ENCODE measurements at regions not wholly inside any gene's neighbourhood (a gene's known extent, or its start where the extent isn't known, plus 50 kb on each side); places are given as distances from the start of the nearest gene placed in this dataset.

DNA sequence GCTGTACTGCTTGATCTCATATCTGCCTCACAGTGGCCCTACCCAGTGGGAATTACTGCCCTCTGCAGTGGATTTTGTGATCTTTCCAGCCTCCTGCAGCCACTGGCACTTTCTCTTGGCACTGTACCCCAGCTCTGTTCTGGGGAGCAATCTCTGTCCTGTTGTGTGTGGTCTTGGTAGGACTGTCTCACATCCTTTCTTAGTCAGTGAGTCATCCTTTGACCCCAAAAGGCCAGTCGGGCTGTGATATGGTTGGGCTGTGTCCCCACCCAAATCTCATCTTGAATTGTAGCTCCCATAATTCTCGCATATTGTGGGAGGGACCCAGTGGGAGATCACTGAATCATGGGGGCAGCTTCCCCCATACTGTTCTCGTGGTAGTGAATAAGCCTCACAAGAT is 133.3 kb upstream of the TPM1 start:
- no peak for DNase-seq
- H3K27ac Mint-ChIP-seq, result no peak overlapping the region
- H3K9me3 Mint-ChIP-seq, result no peaks in the 10 kb centered on the region
- intact Hi-C loops (cut with micrococcal nuclease), result no loop called here
- no peaks in the 10 kb centered on the region for H3K4me1 Mint-ChIP-seq (ENCODE audit: low read depth)
- no peak overlapping the region for H3K4me3 Mint-ChIP-seq
- no peaks in the 10 kb centered on the region for H3K36me3 Mint-ChIP-seq (ENCODE audit: low read depth)
- CTCF ChIA-PET, result interaction anchor here (1.2 kb wide), 1 partner anchor 139 kb away, joined by 4 read pairs; no protein-coding TSS in a partner anchor
- H3K27me3 Mint-ChIP-seq (ENCODE audit: low read depth), result peaks cover 5% of the 10 kb centered on the region

DNA sequence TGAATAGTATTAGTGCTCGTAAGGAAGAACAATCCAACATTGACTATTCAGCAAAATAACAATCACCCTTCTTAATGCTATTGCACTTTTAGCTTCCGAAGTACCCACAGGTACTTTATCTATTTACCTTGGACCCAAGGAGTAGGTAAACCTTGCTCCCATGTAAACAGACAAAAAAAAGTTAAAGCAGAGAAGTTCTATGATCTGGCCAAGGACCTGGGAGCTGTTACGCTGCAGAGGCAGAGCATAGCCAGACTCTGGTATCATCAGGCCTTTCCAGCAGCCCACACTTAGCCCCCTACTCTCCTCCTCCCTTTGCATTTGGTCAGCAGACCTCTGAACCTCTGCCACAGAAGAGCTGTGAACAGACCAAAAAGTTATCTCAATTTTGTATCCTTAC is 130.3 kb upstream of the TPM1 start:
- H3K9me3 Mint-ChIP-seq, result no peaks in the 10 kb centered on the region
- H3K4me1 Mint-ChIP-seq (ENCODE audit: low read depth), result no peaks in the 10 kb centered on the region

DNA sequence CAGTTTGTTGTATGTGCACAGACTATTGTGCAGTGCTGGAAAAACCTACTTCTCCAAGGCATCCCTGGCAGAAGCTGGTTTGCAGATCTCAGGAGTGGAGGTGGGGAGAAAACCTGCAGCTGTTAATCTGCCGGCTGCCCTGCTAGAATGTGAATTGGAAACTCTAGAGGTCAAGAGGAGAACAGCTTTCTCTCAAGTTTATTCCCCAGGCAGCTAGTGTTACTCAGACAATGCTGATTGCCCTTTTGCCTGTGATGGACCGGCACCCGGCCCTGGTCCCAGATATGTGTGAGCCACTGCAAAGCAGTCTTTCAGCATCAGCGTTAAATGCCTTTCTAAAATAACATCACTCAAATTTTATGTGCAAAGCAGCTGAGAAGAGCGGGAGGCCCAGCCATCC is 129.7 kb upstream of the TPM1 start:
- H3K27me3 Mint-ChIP-seq (ENCODE audit: low read depth), result peaks cover 14% of the 10 kb centered on the region
- no peaks in the 10 kb centered on the region for H3K36me3 Mint-ChIP-seq (ENCODE audit: low read depth)
- no peaks in the 10 kb centered on the region for H3K4me1 Mint-ChIP-seq (ENCODE audit: low read depth)
- no peak overlapping the region for H3K27ac Mint-ChIP-seq
- DNase-seq, result no peak
- H3K4me3 Mint-ChIP-seq, result no peak overlapping the region
- CTCF ChIA-PET, result no interaction called here
- H3K9me3 Mint-ChIP-seq, result no peaks in the 10 kb centered on the region
- intact Hi-C loops (cut with micrococcal nuclease), result no loop called here

More for the DNA sequence above, 130.3 kb upstream of the TPM1 start:
- intact Hi-C loops (cut with micrococcal nuclease), result no loop called here
- no peak for DNase-seq
- CTCF ChIA-PET, result no interaction called here
- peaks cover 14% of the 10 kb centered on the region for H3K27me3 Mint-ChIP-seq (ENCODE audit: low read depth)
- no peak overlapping the region for H3K4me3 Mint-ChIP-seq
- H3K36me3 Mint-ChIP-seq (ENCODE audit: low read depth), result no peaks in the 10 kb centered on the region
- H3K27ac Mint-ChIP-seq, result no peak overlapping the region

DNA sequence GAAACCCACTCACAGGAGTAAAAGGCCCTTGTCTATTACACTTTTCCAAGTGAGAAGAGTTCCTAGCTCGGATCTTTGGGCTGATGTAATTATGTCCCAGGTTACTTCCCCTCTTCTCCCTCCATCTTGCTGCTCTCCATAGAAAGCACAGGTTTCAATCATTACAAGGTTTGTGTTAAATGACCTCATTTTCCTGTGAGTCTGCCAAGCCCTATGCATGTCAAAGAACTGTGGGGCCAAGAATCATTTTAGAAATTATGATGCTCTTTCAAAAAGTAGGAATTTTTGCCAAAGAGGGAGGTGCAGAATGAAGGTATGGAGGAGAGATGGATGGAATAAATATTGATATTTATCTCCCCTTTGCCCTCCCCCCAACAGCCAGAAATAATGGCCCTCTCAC is 129.3 kb upstream of the TPM1 start:
- H3K27me3 Mint-ChIP-seq (ENCODE audit: low read depth), result peaks cover 14% of the 10 kb centered on the region
- H3K9me3 Mint-ChIP-seq, result no peaks in the 10 kb centered on the region
- CTCF ChIA-PET, result no interaction called here

DNA sequence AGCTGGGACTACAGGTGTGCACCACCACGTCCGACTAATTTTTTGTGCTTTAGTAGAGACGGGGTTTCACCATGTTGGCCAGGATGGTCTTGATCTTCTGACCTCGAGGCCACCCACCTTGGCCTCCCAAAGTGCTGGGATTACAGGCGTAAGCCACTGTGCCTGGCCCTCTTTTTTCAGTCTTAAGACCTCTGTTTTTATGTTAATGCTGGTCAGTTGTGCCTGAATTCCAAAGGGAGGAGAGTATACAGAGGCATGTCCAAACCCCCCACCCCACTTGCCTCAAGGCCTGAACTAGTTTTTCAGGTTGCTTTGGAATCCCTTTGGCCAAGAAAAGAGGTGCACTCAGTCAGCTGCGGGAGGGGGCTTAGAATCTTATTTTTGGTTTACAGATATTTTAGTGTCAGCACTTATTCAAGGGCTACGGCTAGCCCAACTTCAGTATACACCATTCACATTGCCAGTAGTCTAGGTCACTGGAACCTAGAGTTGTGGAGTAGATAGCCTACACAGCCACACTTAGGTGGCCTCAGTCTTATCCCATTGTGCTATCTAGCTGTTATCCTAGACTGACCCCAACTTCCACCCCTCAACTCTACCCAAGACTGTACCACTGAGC is 128.0 kb upstream of the TPM1 start:
- intact Hi-C loops (cut with micrococcal nuclease), result no loop called here
- Mint-ChIP-seq H3K4me3 (no peak overlapping the region), H3K9me3 (no peaks in the 10 kb centered on the region), H3K36me3 (ENCODE audit: low read depth) (no peaks in the 10 kb centered on the region), H3K4me1 (ENCODE audit: low read depth) (no peaks in the 10 kb centered on the region), H3K27ac (no peak overlapping the region), H3K27me3 (ENCODE audit: low read depth) (peaks cover 16% of the 10 kb centered on the region)
- no peak for DNase-seq
- CTCF ChIA-PET, result interaction anchor here (0.6 to 0.7 kb wide), 2 partner anchors 150 to 674 kb away, joined by 5 read pairs; no protein-coding TSS in a partner anchor

More for the DNA sequence above, 129.3 kb upstream of the TPM1 start:
- intact Hi-C loops (cut with micrococcal nuclease), result no loop called here
- Mint-ChIP-seq H3K4me1 (ENCODE audit: low read depth) (no peaks in the 10 kb centered on the region), H3K36me3 (ENCODE audit: low read depth) (no peaks in the 10 kb centered on the region), H3K27ac (no peak overlapping the region), H3K4me3 (no peak overlapping the region)
- no peak for DNase-seq

DNA sequence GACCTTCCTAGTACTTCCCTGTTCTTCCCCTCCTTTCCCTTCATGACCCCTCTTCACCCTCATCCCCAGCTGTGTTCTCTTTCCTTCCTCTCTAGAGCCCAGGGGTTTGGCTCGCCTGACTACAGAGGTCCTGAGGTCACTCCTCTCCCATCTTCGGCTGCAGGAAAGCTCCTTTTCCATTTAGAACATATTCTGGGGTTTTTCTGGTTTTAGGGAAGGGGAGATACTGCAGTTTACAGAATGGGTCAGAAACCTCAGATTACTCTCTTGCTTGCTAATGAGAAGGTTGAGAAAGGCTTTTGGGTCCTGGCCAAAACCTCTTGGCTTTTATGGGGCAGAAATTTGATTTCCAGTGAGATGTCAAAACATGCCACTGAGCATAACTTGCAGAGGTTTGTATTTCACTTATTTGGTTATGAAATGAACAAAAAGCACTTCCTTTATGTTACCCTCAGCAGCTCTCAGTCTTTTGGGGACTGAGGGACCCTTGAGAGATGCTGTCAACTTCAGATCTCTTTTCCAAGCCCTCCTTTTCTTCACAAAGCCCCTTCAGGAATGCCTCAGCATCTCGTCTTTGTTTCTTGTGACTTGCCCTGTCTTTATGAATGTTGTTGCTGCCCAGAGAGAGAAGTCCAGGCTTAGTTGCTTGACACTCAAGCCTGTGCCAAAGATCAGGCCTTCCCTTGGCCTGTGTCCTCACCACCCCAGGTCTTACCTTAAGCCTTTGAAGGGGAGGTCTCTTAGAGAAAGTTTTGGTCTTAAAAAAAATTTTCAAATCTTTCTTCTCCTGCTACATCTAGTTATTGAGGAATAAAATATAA is 121.7 kb upstream of the TPM1 start:
- Mint-ChIP-seq H3K36me3 (ENCODE audit: low read depth) (no peaks in the 10 kb centered on the region), H3K27ac (no peak overlapping the region), H3K4me1 (ENCODE audit: low read depth) (no peaks in the 10 kb centered on the region), H3K4me3 (no peak overlapping the region), H3K9me3 (no peaks in the 10 kb centered on the region), H3K27me3 (ENCODE audit: low read depth) (peaks cover 8% of the 10 kb centered on the region)
- CTCF ChIA-PET, result no interaction called here
- intact Hi-C loops (cut with micrococcal nuclease), result no loop called here
- no peak for DNase-seq

DNA sequence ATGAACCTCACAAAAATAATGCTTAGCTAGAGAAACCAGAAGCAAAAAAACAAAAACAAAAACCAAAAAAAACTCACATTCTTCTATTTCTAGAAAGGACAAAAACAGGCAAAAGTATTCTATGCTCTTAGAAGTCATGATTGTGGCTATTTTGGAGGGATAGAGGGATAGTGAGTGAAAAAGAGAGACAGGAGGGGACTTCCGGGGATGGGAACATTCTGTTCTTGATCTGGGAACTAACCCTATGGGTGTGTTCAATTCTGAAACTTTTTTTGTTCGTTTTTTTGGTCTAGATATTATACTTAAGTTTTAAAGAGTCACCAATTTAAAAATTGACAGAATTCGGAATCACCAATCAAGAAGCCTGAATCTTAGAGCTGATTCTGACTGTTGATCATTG is 120.0 kb upstream of the TPM1 start:
- no peaks in the 10 kb centered on the region for H3K4me1 Mint-ChIP-seq (ENCODE audit: low read depth)
- H3K27me3 Mint-ChIP-seq (ENCODE audit: low read depth), result peaks cover 4% of the 10 kb centered on the region
- no peak overlapping the region for H3K4me3 Mint-ChIP-seq
- CTCF ChIA-PET, result no interaction called here
- no peaks in the 10 kb centered on the region for H3K36me3 Mint-ChIP-seq (ENCODE audit: low read depth)
- no peak overlapping the region for H3K27ac Mint-ChIP-seq
- no peaks in the 10 kb centered on the region for H3K9me3 Mint-ChIP-seq
- intact Hi-C loops (cut with micrococcal nuclease), result no loop called here
- no peak for DNase-seq

DNA sequence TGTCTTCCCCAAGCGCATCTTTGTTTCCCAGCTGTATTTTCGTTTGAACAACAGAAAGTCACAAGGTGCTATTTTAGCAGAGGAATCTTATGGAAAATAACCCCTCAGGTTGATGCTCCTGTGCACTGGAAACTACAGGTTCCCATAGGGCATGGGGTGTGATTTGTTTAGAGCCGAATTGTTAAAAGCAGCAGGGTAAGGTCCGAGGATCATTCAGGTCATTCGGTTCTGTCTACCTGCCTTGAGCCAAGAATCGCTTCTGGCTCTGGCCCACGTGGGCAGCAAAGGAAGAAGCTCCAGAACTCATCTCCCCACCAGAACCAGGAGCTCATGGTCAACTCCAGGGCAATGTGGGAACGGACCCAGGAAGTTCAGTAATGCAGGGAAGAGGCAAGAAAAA is 116.7 kb upstream of the TPM1 start:
- intact Hi-C loops (cut with micrococcal nuclease), result no loop called here

DNA sequence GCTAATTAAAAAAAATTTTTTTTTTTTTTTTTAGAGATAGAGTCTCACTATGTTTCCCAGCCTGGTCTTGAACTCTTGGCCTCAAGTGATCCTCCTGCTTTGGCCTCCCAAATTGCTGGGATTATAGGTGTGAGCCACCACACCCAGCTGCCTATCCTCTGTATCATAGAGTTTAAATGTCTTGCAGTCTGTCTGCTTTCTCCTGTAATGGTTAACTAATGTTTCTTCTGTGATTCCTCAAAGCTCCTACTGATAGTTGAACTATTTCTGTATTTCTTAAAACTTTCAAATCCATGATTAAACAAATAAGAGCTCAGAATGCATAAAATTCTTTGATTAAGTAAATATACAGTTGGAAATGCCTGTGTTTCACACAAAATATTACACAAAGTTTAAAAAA is 115.4 kb upstream of the TPM1 start:
- CTCF ChIA-PET, result interaction anchor here (0.7 kb wide), 2 partner anchors 73 to 804 kb away, joined by 3 read pairs; no protein-coding TSS in a partner anchor
- Mint-ChIP-seq H3K4me3 (no peak overlapping the region), H3K27me3 (ENCODE audit: low read depth) (peaks cover 15% of the 10 kb centered on the region), H3K4me1 (ENCODE audit: low read depth) (no peaks in the 10 kb centered on the region), H3K27ac (no peak overlapping the region), H3K36me3 (ENCODE audit: low read depth) (no peaks in the 10 kb centered on the region), H3K9me3 (no peaks in the 10 kb centered on the region)
- no peak for DNase-seq
- intact Hi-C loops (cut with micrococcal nuclease), result no loop called here

More for the DNA sequence above, 116.7 kb upstream of the TPM1 start:
- Mint-ChIP-seq H3K27me3 (ENCODE audit: low read depth) (peaks cover 7% of the 10 kb centered on the region), H3K9me3 (no peaks in the 10 kb centered on the region), H3K27ac (no peak overlapping the region), H3K4me3 (no peak overlapping the region), H3K4me1 (ENCODE audit: low read depth) (no peaks in the 10 kb centered on the region), H3K36me3 (ENCODE audit: low read depth) (no peaks in the 10 kb centered on the region)
- CTCF ChIA-PET, result interaction anchor here (0.6 kb wide), 1 partner anchor 1067 kb away, joined by 3 read pairs; no protein-coding TSS in a partner anchor
- no peak for DNase-seq

DNA sequence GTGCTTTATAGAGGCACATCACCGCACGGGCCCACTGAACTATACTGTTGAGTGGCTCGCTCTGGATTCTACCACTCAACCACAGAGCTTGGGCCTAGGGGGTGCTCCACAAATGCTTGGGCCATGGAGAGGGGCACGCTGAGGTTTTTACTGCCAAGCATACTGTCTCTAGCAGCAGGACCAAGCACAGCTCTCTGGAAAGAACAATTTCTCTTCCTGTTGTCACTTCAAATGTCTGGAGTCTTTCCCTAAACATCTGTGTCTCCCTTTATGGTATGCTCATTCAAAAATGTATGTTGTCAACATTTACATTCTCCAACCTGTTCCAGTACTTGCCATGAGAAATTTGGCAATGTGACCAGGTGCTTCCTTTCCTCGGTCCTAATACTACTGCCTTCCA is 114.7 kb upstream of the TPM1 start:
- Mint-ChIP-seq H3K27me3 (ENCODE audit: low read depth) (peaks cover 21% of the 10 kb centered on the region), H3K4me3 (no peak overlapping the region), H3K9me3 (no peaks in the 10 kb centered on the region), H3K36me3 (ENCODE audit: low read depth) (no peaks in the 10 kb centered on the region), H3K4me1 (ENCODE audit: low read depth) (no peaks in the 10 kb centered on the region), H3K27ac (no peak overlapping the region)
- intact Hi-C loops (cut with micrococcal nuclease), result no loop called here
- no peak for DNase-seq
- CTCF ChIA-PET, result no interaction called here

DNA sequence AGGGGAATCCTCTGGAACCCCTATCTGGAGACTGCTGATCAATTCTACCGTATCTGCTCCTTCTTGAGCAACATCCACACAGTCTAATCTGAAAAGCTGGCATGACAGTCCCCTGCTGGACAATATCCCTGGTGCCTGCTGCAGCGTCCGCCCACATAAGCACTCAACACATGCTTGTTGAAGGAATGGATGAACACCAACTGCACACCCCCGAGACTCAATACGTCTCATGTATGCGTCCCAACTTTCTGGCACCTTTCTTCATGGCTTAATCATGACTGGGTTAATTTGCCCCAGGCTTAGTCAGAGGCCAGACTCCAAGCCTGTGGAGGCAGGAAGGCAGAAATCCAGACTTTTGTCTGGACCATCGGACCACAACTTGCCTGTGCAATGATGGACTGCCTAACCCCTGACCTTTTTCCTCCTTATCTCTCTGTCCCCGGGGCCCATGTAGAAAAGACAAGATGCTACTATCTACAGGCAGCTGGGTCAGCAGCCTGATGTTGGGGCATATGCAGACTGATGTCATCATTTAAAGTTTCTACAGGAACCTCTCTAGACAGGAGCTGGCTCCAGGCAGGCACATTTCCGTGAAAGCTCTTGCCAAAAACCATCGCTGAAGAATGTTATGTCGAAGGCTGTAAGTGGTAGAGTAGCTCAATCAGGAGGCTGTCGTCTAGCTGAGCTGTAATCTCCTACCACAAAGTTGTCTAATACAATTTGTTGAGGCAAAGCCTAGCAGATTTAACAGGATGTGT is 114.1 kb upstream of the TPM1 start:
- CTCF ChIA-PET, result no interaction called here
- no peak for DNase-seq
- H3K9me3 Mint-ChIP-seq, result no peaks in the 10 kb centered on the region
- intact Hi-C loops (cut with micrococcal nuclease), result no loop called here
- no peaks in the 10 kb centered on the region for H3K36me3 Mint-ChIP-seq (ENCODE audit: low read depth)
- peaks cover 22% of the 10 kb centered on the region for H3K27me3 Mint-ChIP-seq (ENCODE audit: low read depth)
- H3K4me1 Mint-ChIP-seq (ENCODE audit: low read depth), result no peaks in the 10 kb centered on the region
- H3K4me3 Mint-ChIP-seq, result no peak overlapping the region
- no peak overlapping the region for H3K27ac Mint-ChIP-seq

DNA sequence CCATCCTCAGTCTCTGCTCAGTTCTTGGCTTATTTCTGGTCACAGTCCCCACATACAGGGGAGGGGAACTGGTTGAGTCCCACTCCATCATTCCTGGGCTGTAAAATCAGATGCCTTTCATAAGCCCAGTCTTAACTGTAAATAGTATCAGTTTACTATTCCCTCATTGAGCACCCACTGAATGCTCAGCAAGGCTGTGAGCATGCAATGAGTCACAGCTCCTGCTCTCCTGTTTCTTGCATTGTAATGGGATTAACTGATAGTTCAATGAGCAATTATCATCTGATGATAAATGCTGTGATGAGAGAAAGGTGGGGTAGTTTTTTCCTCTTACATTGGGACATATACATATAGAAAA is 113.6 kb upstream of the TPM1 start:
- Mint-ChIP-seq H3K27ac (no peak overlapping the region), H3K4me3 (no peak overlapping the region), H3K27me3 (ENCODE audit: low read depth) (peaks cover 23% of the 10 kb centered on the region), H3K36me3 (ENCODE audit: low read depth) (no peaks in the 10 kb centered on the region), H3K4me1 (ENCODE audit: low read depth) (no peaks in the 10 kb centered on the region), H3K9me3 (no peaks in the 10 kb centered on the region)
- CTCF ChIA-PET, result no interaction called here
- DNase-seq, result no peak
- intact Hi-C loops (cut with micrococcal nuclease), result no loop called here

All from activated naive CD4-positive, alpha-beta T cell treated with anti-CD3 and anti-CD28 coated beads for 36 hours (primary cell).